H9 (cell line): ENCODE measurements at regions not wholly inside any gene's neighbourhood (a gene's known extent, or its start where the extent isn't known, plus 50 kb on each side); places are given as distances from the start of the nearest gene placed in this dataset.

Experiments used
- DNase-seq: peaks from one replicate; pipeline ENCODE4 v3.0.0-alpha.2; 2017
- H2AFZ ChIP-seq: one replicate; pipeline ENCODE4 v1.6.1; 2013; ENCODE audit warnings: mild to moderate bottlenecking, low read length, control low read depth, moderate library complexity
- H2AK5ac ChIP-seq: 2 replicates; pipeline ENCODE4 v1.6.1; 2013; ENCODE audit warnings: low read length, control low read depth, mixed read lengths; ENCODE audit not compliant: insufficient read length
- H2BK120ac ChIP-seq: one replicate; pipeline ENCODE4 v1.6.1; 2013; ENCODE audit warnings: low read depth, mild to moderate bottlenecking, low read length, control low read depth, inconsistent platforms; ENCODE audit not compliant: poor library complexity, severe bottlenecking
- H2BK12ac ChIP-seq: 2 replicates; pipeline ENCODE4 v1.6.1; 2013; ENCODE audit warnings: low read length, control low read depth, mixed read lengths, low read depth; ENCODE audit not compliant: insufficient read length
- H2BK15ac ChIP-seq: 2 replicates; pipeline ENCODE4 v1.6.1; 2013; ENCODE audit warnings: low read depth, low read length, control low read depth
- H2BK20ac ChIP-seq: one replicate; pipeline ENCODE4 v1.6.1; 2013; ENCODE audit warnings: low read depth, mild to moderate bottlenecking, low read length, control low read depth, inconsistent platforms; ENCODE audit not compliant: poor library complexity, severe bottlenecking
- H2BK5ac ChIP-seq: 2 replicates; pipeline ENCODE4 v1.6.1; 2013; ENCODE audit warnings: low read length, control low read depth, mixed read lengths; ENCODE audit not compliant: insufficient read length
- H3K14ac ChIP-seq: 2 replicates; pipeline ENCODE4 v1.6.1; 2013; ENCODE audit warnings: low read length, control low read depth; ENCODE audit not compliant: insufficient read depth
- H3K18ac ChIP-seq: 2 replicates; pipeline ENCODE4 v1.6.1; 2013; ENCODE audit warnings: low read depth, mild to moderate bottlenecking, mixed read lengths, low read length, control low read depth; ENCODE audit not compliant: insufficient read length
- H3K23ac ChIP-seq: 2 replicates; pipeline ENCODE4 v1.6.1; 2013; ENCODE audit warnings: low read length, control low read depth, mixed read lengths, low read depth; ENCODE audit not compliant: insufficient read length
- H3K23me2 ChIP-seq: 2 replicates; pipeline ENCODE4 v1.6.1; 2013; ENCODE audit warnings: low read depth, mild to moderate bottlenecking, mixed read lengths, low read length, control low read depth; ENCODE audit not compliant: insufficient read length, poor library complexity, severe bottlenecking
- H3K27ac ChIP-seq: 2 replicates; pipeline ENCODE4 v1.5.1; 2013; ENCODE audit warnings: low read length, control low read depth, mixed read lengths, low read depth; ENCODE audit not compliant: insufficient read length
- H3K27me3 ChIP-seq: 2 replicates; pipeline ENCODE4 v1.6.1; 2013; ENCODE audit warnings: low read length, control low read depth, inconsistent platforms; ENCODE audit not compliant: insufficient read depth
- H3K4ac ChIP-seq: 2 replicates; pipeline ENCODE4 v1.6.1; 2013; ENCODE audit warnings: low read depth, mild to moderate bottlenecking, control low read depth, inconsistent platforms, low read length, moderate library complexity
- H3K4me1 ChIP-seq: 2 replicates; pipeline ENCODE4 v1.6.1; 2013; ENCODE audit warnings: low read length, control low read depth, inconsistent platforms; ENCODE audit not compliant: insufficient read depth
- H3K4me2 ChIP-seq: 2 replicates; pipeline ENCODE4 v1.6.1; 2013; ENCODE audit warnings: low read length, control low read depth, mixed read lengths; ENCODE audit not compliant: insufficient read length, insufficient read depth
- H3K56ac ChIP-seq: 2 replicates; pipeline ENCODE4 v1.6.1; 2013; ENCODE audit warnings: low read depth, mild to moderate bottlenecking, mixed read lengths, low read length, control low read depth; ENCODE audit not compliant: insufficient read length
- H3K79me1 ChIP-seq: 2 replicates; pipeline ENCODE4 v1.6.1; 2013; ENCODE audit warnings: low read depth, mild to moderate bottlenecking, moderate library complexity, low read length, control low read depth, inconsistent platforms; ENCODE audit not compliant: insufficient read depth, poor library complexity, severe bottlenecking
- H3K79me2 ChIP-seq: 2 replicates; pipeline ENCODE4 v1.6.1; 2013; ENCODE audit warnings: low read length, control low read depth, inconsistent platforms; ENCODE audit not compliant: insufficient read depth
- H3K9ac ChIP-seq: 2 replicates; pipeline ENCODE4 v1.6.1; 2013; ENCODE audit warnings: low read length, control low read depth, mixed read lengths; ENCODE audit not compliant: insufficient read length; ENCODE audit errors: extremely low read depth
- H3K9me3 ChIP-seq: one replicate; pipeline ENCODE4 v1.6.1; 2013; ENCODE audit warnings: low read depth, low read length, inconsistent platforms; ENCODE audit not compliant: control insufficient read depth
- H3T11ph ChIP-seq: one replicate; pipeline ENCODE4 v1.6.1; 2013; ENCODE audit warnings: mild to moderate bottlenecking, low read length, control low read depth, inconsistent platforms
- H4K20me1 ChIP-seq: one replicate; pipeline ENCODE4 v1.6.1; 2013; ENCODE audit not compliant: control insufficient read depth, insufficient read length, insufficient read depth
- H4K5ac ChIP-seq: 2 replicates; pipeline ENCODE4 v1.6.1; 2013; ENCODE audit warnings: low read depth, mild to moderate bottlenecking, mixed read lengths, low read length, control low read depth; ENCODE audit not compliant: insufficient read length
- H4K8ac ChIP-seq: replicated peaks from 2 replicates; pipeline ENCODE4 v1.6.1; 2013; ENCODE audit warnings: low read length, control low read depth, mixed read lengths, low read depth; ENCODE audit not compliant: insufficient read length
- H4K91ac ChIP-seq: 2 replicates; pipeline ENCODE4 v1.6.1; 2013; ENCODE audit warnings: low read depth, mild to moderate bottlenecking, moderate library complexity, mixed read lengths, low read length, control low read depth; ENCODE audit not compliant: insufficient read length
- H3K27ac Mint-ChIP-seq, 3 experiments: 2 replicates in 2 of 3; 3 replicates in 1 of 3; pipeline ENCODE4 v1.8.0; 2020 to 2021; ENCODE audit warnings: mixed read lengths in 3 of 3, mild to moderate bottlenecking in 1 of 3, moderate library complexity in 1 of 3
- H3K27me3 Mint-ChIP-seq: 2 replicates; pipeline ENCODE4 v1.8.0; 2021; ENCODE audit warnings: low read depth, mild to moderate bottlenecking, moderate library complexity, mixed read lengths
- H3K36me3 Mint-ChIP-seq, 3 experiments: 2 replicates in 2 of 3; 3 replicates in 1 of 3; pipeline ENCODE4 v1.8.0; 2020 to 2021; ENCODE audit warnings: low read depth in 3 of 3, mixed read lengths in 3 of 3; ENCODE audit not compliant: insufficient read depth in 1 of 3
- H3K4me1 Mint-ChIP-seq, 2 experiments: 2 replicates each; pipeline ENCODE4 v1.8.0; 2020; ENCODE audit warnings: mixed read lengths in 2 of 2
- H3K4me3 Mint-ChIP-seq, 2 experiments: 2 replicates in 1 of 2; 3 replicates in 1 of 2; pipeline ENCODE4 v1.8.0; 2020 to 2021; ENCODE audit warnings: mild to moderate bottlenecking in 2 of 2, mixed read lengths in 2 of 2, moderate library complexity in 1 of 2
- H3K9me3 Mint-ChIP-seq, 2 experiments: 2 replicates in 1 of 2; 3 replicates in 1 of 2; pipeline ENCODE4 v1.8.0; 2020; ENCODE audit warnings: mild to moderate bottlenecking in 2 of 2, mixed read lengths in 2 of 2, moderate library complexity in 1 of 2
- CTCF ChIP-seq: fragments of 200-600 bp; sonication (generic); conservative IDR thresholded peaks from 3 replicates; pipeline ENCODE4 v1.8.0; 2021; ENCODE audit warnings: antibody characterized with exemption, mild to moderate bottlenecking
- WGBS: extraction: QIAGEN DNeasy Blood & Tissue Kit; methylation state at CpG from one replicate; pipeline ENCODE4 v1.1.7; 2013; ENCODE audit warnings: missing lambda C conversion rate, low lambda C conversion rate, mixed read lengths; ENCODE audit not compliant: insufficient read length; ENCODE audit errors: extremely low coverage; 5-methylcytosine and 5-hydroxymethylcytosine counted together

- H3K18ac ChIP-seq, result no peak overlapping the region
- H3K9ac ChIP-seq, result no peak overlapping the region
- no peak overlapping the region for H3K14ac ChIP-seq
- H2BK5ac ChIP-seq, result no peak overlapping the region
- H2BK20ac ChIP-seq, result no peak overlapping the region
- H3K27ac ChIP-seq, result no peak overlapping the region
- no peaks in the 10 kb centered on the region for H3K27me3 ChIP-seq
- no peak overlapping the region for H3K23ac ChIP-seq
- H4K91ac ChIP-seq, result no peak overlapping the region
- Mint-ChIP-seq H3K4me1 (no peaks in the 10 kb centered on the region; a peak in 1 of 4 replicates), H3K4me3 (no peak overlapping the region), H3K27ac (no peak overlapping the region), H3K36me3 (peaks cover 0 to 6% (median 2%) of the 10 kb centered on the region in 3 experiments; a peak in 1 of 7 replicates), H3K27me3 (no peaks in the 10 kb centered on the region), H3K9me3 (peaks cover 0 to 2% of the 10 kb centered on the region in 2 experiments; a peak in 2 of 5 replicates)
- H2BK15ac ChIP-seq, result no peak overlapping the region
- H4K20me1 ChIP-seq, result no peaks in the 10 kb centered on the region
- no peak overlapping the region for H2BK120ac ChIP-seq
- no peaks in the 10 kb centered on the region for H3K4me1 ChIP-seq
- H4K5ac ChIP-seq, result no peak overlapping the region
- no peak overlapping the region for H3K56ac ChIP-seq
- no peaks in the 10 kb centered on the region for H3K79me2 ChIP-seq
- no peaks in the 10 kb centered on the region for H3K9me3 ChIP-seq
- H3K23me2 ChIP-seq, result no peaks in the 10 kb centered on the region
- no peak overlapping the region for H3T11ph ChIP-seq
- H2AK5ac ChIP-seq, result no peak overlapping the region
- no peak for TF ChIP-seq CTCF
- no peak for DNase-seq
- WGBS, result no CpG with 5 or more reads among the region's 1 CpG
- H4K8ac ChIP-seq, result no peak overlapping the region
- H2BK12ac ChIP-seq, result no peak overlapping the region
- no peak overlapping the region for H3K4ac ChIP-seq
- no peak overlapping the region for H2AFZ ChIP-seq
- H3K4me2 ChIP-seq, result no peak overlapping the region
- H3K79me1 ChIP-seq, result no peaks in the 10 kb centered on the region
Measured at GRCh38 chr6:134631398-134631924, 313.5 kb upstream of the SGK1 start.
